ENCODE measurements at regions not wholly inside any gene's neighbourhood (a gene's known extent, or its start where the extent isn't known, plus 50 kb on each side); places are given as distances from the start of the nearest gene placed in this dataset.

- intact Hi-C loops (cut with micrococcal nuclease) (no loop called here), in situ Hi-C loops (cut with MboI; ENCODE audit: low sequenced_read_pairs) (no loop called here), dilution Hi-C loops (cut with HindIII; ENCODE audit: low sequenced_read_pairs, unreplicated experiment) (no loop called here)
- Histone ChIP-seq H3K79me1 (ENCODE audit: low read depth in 1 of 2, low read length in 2 of 2) (no peaks in the 10 kb centered on the region), H2BK15ac (ENCODE audit: low read depth, low read length) (no peak overlapping the region), H4K8ac (ENCODE audit: low read depth in 2 of 2, low read length in 2 of 2) (no peak overlapping the region), H3K4me1 (ENCODE audit: control insufficient read depth, insufficient read depth, low read length) (no peaks in the 10 kb centered on the region), H2BK5ac (ENCODE audit: low read depth, low read length, poor library complexity, severe bottlenecking) (no peak overlapping the region), H3K9me1 (ENCODE audit: insufficient read depth, low read length) (no peaks in the 10 kb centered on the region), H2AFZ (replicated peaks; ENCODE audit: low read length, poor library complexity) (no peak overlapping the region), H3K9me3 (ENCODE audit: control insufficient read depth, insufficient read depth, low read length) (peaks cover 51% of the 10 kb centered on the region), H4K91ac (ENCODE audit: insufficient read depth, low read depth, low read length) (no peak overlapping the region), H2AK5ac (ENCODE audit: low read depth, low read length) (no peak overlapping the region), H3K23ac (ENCODE audit: low read depth, low read length) (no peak overlapping the region), H3K4me2 (ENCODE audit: low read depth, low read length) (no peak overlapping the region), H3K4ac (ENCODE audit: low read depth, low read length) (no peak overlapping the region), H3K9ac (ENCODE audit: low read depth, low read length) (no peak overlapping the region), H3K14ac (replicated peaks; ENCODE audit: low read depth, low read length) (no peak overlapping the region), H3K36me3 (ENCODE audit: control insufficient read depth, insufficient read depth, low read length) (no peaks in the 10 kb centered on the region), H3K27ac (ENCODE audit: insufficient read depth, low read length) (no peak overlapping the region), H3K4me3 (ENCODE audit: insufficient read depth, low read depth, low read length) (no peak overlapping the region), H2AK9ac (replicated peaks; ENCODE audit: low read depth, low read length, poor library complexity) (no peak overlapping the region), H2BK120ac (ENCODE audit: low read depth, low read length) (no peak overlapping the region), H3K18ac (ENCODE audit: low read depth, low read length) (no peak overlapping the region), H2BK20ac (ENCODE audit: low read depth, low read length) (no peak overlapping the region), H3K56ac (ENCODE audit: extremely low read depth, insufficient read depth, low read length) (no peak overlapping the region), H4K20me1 (ENCODE audit: insufficient read depth, low read length) (no peaks in the 10 kb centered on the region), H3K27me3 (ENCODE audit: control insufficient read depth, insufficient read depth, low read length) (no peaks in the 10 kb centered on the region), H4K5ac (ENCODE audit: low read depth, low read length) (no peak overlapping the region)
- BruUV-seq (replicated peaks), result no TSS peak
- ChIA-PET POLR2A (ENCODE audit: unreplicated experiment) (no interaction called here), CTCF (no interaction called here)
- ATAC-seq (ENCODE audit: low read depth), result no peak
- 41% methylated on average over 6 of the region's 13 CpGs; no CpG with 5 or more reads in 1 of the 2 experiments for WGBS, 2 experiments (ENCODE audit: extremely low coverage in 2 of 2, insufficient read length in 1 of 2)
- TF ChIP-seq RCOR1 (IDR thresholded peaks at IDR 0.05; ENCODE audit: insufficient replicate concordance, low read length) (no peak), USF2 (IDR thresholded peaks at IDR 0.05; ENCODE audit: low read depth, low read length) (no peak), MAZ (IDR thresholded peaks at IDR 0.05; ENCODE audit: borderline replicate concordance, low read depth, low read length) (no peak), POLR2A (IDR thresholded peaks at IDR 0.05; ENCODE audit: low read depth, low read length) (no peak), ELK1 (IDR thresholded peaks at IDR 0.05; ENCODE audit: borderline replicate concordance, low read depth, low read length) (no peak), CEBPB (IDR thresholded peaks at IDR 0.05; ENCODE audit: low read depth, low read length) (no peak), FOS (IDR thresholded peaks at IDR 0.05; ENCODE audit: low read depth, low read length) (no peak), SMC3 (IDR thresholded peaks at IDR 0.05; ENCODE audit: low read depth, low read length) (no peak), RAD21 (IDR thresholded peaks at IDR 0.05; ENCODE audit: low read length) (no peak), CHD1 (IDR thresholded peaks at IDR 0.05; ENCODE audit: low read depth, low read length) (no peak), MAFK (IDR thresholded peaks at IDR 0.05; ENCODE audit: low read depth, low read length) (no peak), CTCF (conservative IDR thresholded peaks at IDR 0.05; ENCODE audit: low read depth, low read length) (no peak)
- DNase-seq, result no peak
Observed at GRCh38 chr1:4062560-4062959, 162.5 kb upstream of the C1orf174 start.
